ENCODE measurements at regions not wholly inside any gene's neighbourhood (a gene's known extent, or its start where the extent isn't known, plus 50 kb on each side); places are given as distances from the start of the nearest gene placed in this dataset.
"Not testable (repeated sequence)": the region's sequence is repeated elsewhere in the genome, so short reads cannot be mapped to it uniquely, and the experiment has no call there.

GRCh38 chr11:10978198-10978597 is 120.3 kb upstream of the ZBED5 start:
- no peaks in the 10 kb centered on the region for H3K36me3 ChIP-seq (ENCODE audit: control insufficient read depth, insufficient read depth, low read length)
- H3K27me3 ChIP-seq (replicated peaks; ENCODE audit: control insufficient read depth, insufficient read depth, low read length): no peaks in the 10 kb centered on the region
- no peak overlapping the region for H3K4me3 ChIP-seq (replicated peaks; ENCODE audit: low read depth, low read length)
- DNase-seq (ENCODE audit: extremely low read depth, insufficient read length): no peak
- TF ChIP-seq, protein P1, sequence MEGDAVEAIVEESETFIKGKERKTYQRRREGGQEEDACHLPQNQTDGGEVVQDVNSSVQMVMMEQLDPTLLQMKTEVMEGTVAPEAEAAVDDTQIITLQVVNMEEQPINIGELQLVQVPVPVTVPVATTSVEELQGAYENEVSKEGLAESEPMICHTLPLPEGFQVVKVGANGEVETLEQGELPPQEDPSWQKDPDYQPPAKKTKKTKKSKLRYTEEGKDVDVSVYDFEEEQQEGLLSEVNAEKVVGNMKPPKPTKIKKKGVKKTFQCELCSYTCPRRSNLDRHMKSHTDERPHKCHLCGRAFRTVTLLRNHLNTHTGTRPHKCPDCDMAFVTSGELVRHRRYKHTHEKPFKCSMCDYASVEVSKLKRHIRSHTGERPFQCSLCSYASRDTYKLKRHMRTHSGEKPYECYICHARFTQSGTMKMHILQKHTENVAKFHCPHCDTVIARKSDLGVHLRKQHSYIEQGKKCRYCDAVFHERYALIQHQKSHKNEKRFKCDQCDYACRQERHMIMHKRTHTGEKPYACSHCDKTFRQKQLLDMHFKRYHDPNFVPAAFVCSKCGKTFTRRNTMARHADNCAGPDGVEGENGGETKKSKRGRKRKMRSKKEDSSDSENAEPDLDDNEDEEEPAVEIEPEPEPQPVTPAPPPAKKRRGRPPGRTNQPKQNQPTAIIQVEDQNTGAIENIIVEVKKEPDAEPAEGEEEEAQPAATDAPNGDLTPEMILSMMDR (IDR thresholded peaks at IDR 0.05; ENCODE audit: insufficient read depth, low read length, poor library complexity, severe bottlenecking): no peak

DNA sequence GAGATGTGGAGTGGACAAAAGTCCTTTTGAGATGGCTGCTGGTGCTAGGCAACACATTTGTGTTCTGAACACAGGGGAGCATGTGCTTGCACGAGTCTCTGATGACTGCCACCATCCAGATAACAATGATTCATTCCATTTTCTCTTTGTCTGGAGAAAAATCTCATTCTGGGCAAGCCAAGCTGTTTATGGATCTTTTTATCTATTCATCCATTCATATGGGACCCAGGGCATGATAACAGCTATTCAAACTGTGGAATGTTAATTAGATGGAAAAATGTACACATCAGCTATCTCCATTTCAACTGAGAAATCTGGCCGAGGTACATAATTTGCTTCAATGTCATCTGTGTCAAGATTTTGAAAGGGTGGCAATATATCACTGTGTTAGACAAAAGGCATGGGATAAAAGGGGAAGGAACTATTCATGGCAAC is 117.5 kb upstream of the ZBED5 start:
- H3K27me3 ChIP-seq (replicated peaks; ENCODE audit: control insufficient read depth, insufficient read depth, low read length): no peaks in the 10 kb centered on the region
- no peak overlapping the region for H3K4me3 ChIP-seq (replicated peaks; ENCODE audit: low read depth, low read length)
- DNase-seq (ENCODE audit: extremely low read depth, insufficient read length): no peak
- no peaks in the 10 kb centered on the region for H3K36me3 ChIP-seq (ENCODE audit: control insufficient read depth, insufficient read depth, low read length)
- TF ChIP-seq, protein P1 (IDR thresholded peaks at IDR 0.05; ENCODE audit: insufficient read depth, low read length, poor library complexity, severe bottlenecking): no peak

DNA sequence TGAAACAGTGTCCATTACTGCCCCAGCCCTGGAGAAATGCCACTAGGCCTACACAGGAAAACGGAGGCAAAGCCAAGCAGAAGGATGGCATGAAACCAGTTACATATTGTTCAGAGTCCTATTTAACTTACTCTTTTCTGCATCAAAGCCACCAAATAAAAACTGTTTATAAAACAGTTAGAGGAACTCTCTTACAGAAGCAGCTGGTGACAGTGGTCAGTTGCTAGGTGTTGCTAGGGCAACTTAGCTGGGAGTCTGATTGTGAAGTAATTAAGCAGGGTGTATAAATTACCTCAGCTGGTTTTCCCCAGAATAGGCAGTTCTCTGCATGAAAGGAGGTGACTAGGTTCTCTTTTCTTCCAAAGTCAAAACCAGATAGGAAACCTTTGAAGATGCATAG is 115.6 kb upstream of the ZBED5 start:
- TF ChIP-seq, protein P1 (IDR thresholded peaks at IDR 0.05; ENCODE audit: insufficient read depth, low read length, poor library complexity, severe bottlenecking): no peak
- no peak overlapping the region for H3K4me3 ChIP-seq (replicated peaks; ENCODE audit: low read depth, low read length)

GRCh38 chr11:10970926-10971325 is 113.1 kb upstream of the ZBED5 start:
- TF ChIP-seq, protein P1 (IDR thresholded peaks at IDR 0.05; ENCODE audit: insufficient read depth, low read length, poor library complexity, severe bottlenecking): no peak
- no peak for DNase-seq (ENCODE audit: extremely low read depth, insufficient read length)
- H3K27me3 ChIP-seq (replicated peaks; ENCODE audit: control insufficient read depth, insufficient read depth, low read length): no peaks in the 10 kb centered on the region
- no peak overlapping the region for H3K4me3 ChIP-seq (replicated peaks; ENCODE audit: low read depth, low read length)
- H3K36me3 ChIP-seq (ENCODE audit: control insufficient read depth, insufficient read depth, low read length): no peaks in the 10 kb centered on the region

More for the DNA sequence above, 115.6 kb upstream of the ZBED5 start:
- no peaks in the 10 kb centered on the region for H3K36me3 ChIP-seq (ENCODE audit: control insufficient read depth, insufficient read depth, low read length)
- H3K27me3 ChIP-seq (replicated peaks; ENCODE audit: control insufficient read depth, insufficient read depth, low read length): no peaks in the 10 kb centered on the region
- DNase-seq (ENCODE audit: extremely low read depth, insufficient read length): no peak

DNA sequence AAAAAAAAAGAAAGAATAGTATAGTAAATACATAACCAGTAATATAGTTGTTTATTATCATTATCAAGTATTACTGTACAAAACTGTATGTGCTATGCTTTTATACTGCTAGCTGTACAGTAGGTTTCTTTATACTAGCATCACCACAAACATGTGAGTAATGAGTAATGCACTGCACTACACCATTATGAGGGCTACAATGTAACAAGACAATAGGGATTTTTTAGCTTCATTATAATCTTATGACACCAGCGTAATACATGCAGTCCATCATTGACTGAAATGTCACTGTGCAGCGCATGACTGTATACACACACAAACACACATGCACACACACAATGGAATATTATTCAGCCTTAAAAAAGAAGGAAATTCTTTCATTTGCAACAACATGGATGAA is 111.5 kb upstream of the ZBED5 start:
- no peak for DNase-seq (ENCODE audit: extremely low read depth, insufficient read length)
- Histone ChIP-seq H3K27me3 (replicated peaks; ENCODE audit: control insufficient read depth, insufficient read depth, low read length) (no peaks in the 10 kb centered on the region), H3K36me3 (ENCODE audit: control insufficient read depth, insufficient read depth, low read length) (no peaks in the 10 kb centered on the region), H3K4me3 (replicated peaks; ENCODE audit: low read depth, low read length) (no peak overlapping the region)
- TF ChIP-seq, protein P1 (IDR thresholded peaks at IDR 0.05; ENCODE audit: insufficient read depth, low read length, poor library complexity, severe bottlenecking): no peak

GRCh38 chr11:10956884-10957283 is 99.0 kb upstream of the ZBED5 start:
- DNase-seq (ENCODE audit: extremely low read depth, insufficient read length); H3K27me3 ChIP-seq (replicated peaks; ENCODE audit: control insufficient read depth, insufficient read depth, low read length); H3K4me3 ChIP-seq (replicated peaks; ENCODE audit: low read depth, low read length); H3K36me3 ChIP-seq (ENCODE audit: control insufficient read depth, insufficient read depth, low read length): not testable (repeated sequence)
